ENCODE measurements at regions not wholly inside any gene's neighbourhood (a gene's known extent, or its start where the extent isn't known, plus 50 kb on each side); places are given as distances from the start of the nearest gene placed in this dataset.

- TF ChIP-seq CTCF (IDR thresholded peaks at IDR 0.05), result no peak
- TF ChIP-seq POLR2A (IDR thresholded peaks at IDR 0.05), result no peak
- no peak for TF ChIP-seq EP300 (IDR thresholded peaks at IDR 0.05)
Measured at GRCh38 chr1:110743397-110743796, 68.7 kb upstream of the KCNA3 start.
